GM12891 (cell line): ENCODE measurements at regions not wholly inside any gene's neighbourhood (a gene's known extent, or its start where the extent isn't known, plus 50 kb on each side); places are given as distances from the start of the nearest gene placed in this dataset.

Source experiments
- PAX5 ChIP-seq: IDR thresholded peaks from 2 replicates; pipeline ENCODE4 v1.6.1; 2011; ENCODE audit warnings: low read length, moderate library complexity, mild to moderate bottlenecking; ENCODE audit not compliant: insufficient read depth, severe bottlenecking
- POLR2A ChIP-seq: IDR thresholded peaks from 2 replicates; pipeline ENCODE4 v1.6.1; 2011; ENCODE audit warnings: low read depth, low read length, control low read depth
- POLR2AphosphoS5 ChIP-seq: IDR thresholded peaks from 2 replicates; pipeline ENCODE4 v1.6.1; 2011; ENCODE audit warnings: low read depth, low read length, control low read depth
- POU2F2 ChIP-seq: IDR thresholded peaks from 2 replicates; pipeline ENCODE4 v1.6.1; 2011; ENCODE audit warnings: low read depth, mild to moderate bottlenecking, control low read depth, low read length, moderate library complexity

- TF ChIP-seq POLR2A: no peak
- TF ChIP-seq POLR2AphosphoS5: no peak
- no peak for TF ChIP-seq POU2F2
- TF ChIP-seq PAX5: no peak
These were observed 244.1 kb downstream of the MED10 start for GRCh38 chr5:6134281-6134680.
